H1 (cell line): ENCODE measurements at regions not wholly inside any gene's neighbourhood (a gene's known extent, or its start where the extent isn't known, plus 50 kb on each side); places are given as distances from the start of the nearest gene placed in this dataset.

Experiments used
- EZH2 ChIP-seq: fragments of 200-600 bp; sonication (generic); IDR thresholded peaks from 2 replicates; pipeline ENCODE4 v1.7.1; 2012; ENCODE audit warnings: low read depth, mild to moderate bottlenecking, moderate library complexity, low read length, inconsistent platforms; ENCODE audit not compliant: severe bottlenecking
- KDM1A ChIP-seq: fragments of 200-600, 300-600 bp; sonication (generic); IDR thresholded peaks from 2 replicates; pipeline ENCODE4 v1.7.1; 2016; ENCODE audit warnings: mild to moderate bottlenecking, low read length, borderline replicate concordance
- MAX ChIP-seq: IDR thresholded peaks from 2 replicates; pipeline ENCODE4 v1.6.1; 2012; ENCODE audit warnings: inconsistent platforms
- POLR2A ChIP-seq, 2 experiments: IDR thresholded peaks; 1 replicate in 1 of 2; 2 replicates in 1 of 2; pipeline ENCODE4 v1.6.1; 2011; ENCODE audit warnings: low read depth in 2 of 2, low read length in 2 of 2, mild to moderate bottlenecking in 2 of 2; ENCODE audit errors: control extremely low read depth in 1 of 2

GRCh38 chr4:138706201-138706600 is 309.4 kb upstream of the NOCT start (continued):
- no peak for TF ChIP-seq EZH2
- TF ChIP-seq MAX, result no peak
- no peak for TF ChIP-seq KDM1A
- TF ChIP-seq POLR2A (IDR thresholded peaks at IDR 0.05; ENCODE audit: control extremely low read depth in 1 of 2, low read depth in 2 of 2, low read length in 2 of 2), result no peak
